RWPE1 (cell line): ENCODE measurements at regions not wholly inside any gene's neighbourhood (a gene's known extent, or its start where the extent isn't known, plus 50 kb on each side); places are given as distances from the start of the nearest gene placed in this dataset.

Experiments
- CTCF ChIA-PET: fragments of 350-600 bp; sonication (Branson Sonifier 250); formaldehyde crosslinking; extraction: SDS; loops from one replicate; lab custom pipeline; 2021; lab: Yijun Ruan, JAX
- POLR2A ChIA-PET: fragments of 400-600 bp; formaldehyde crosslinking; extraction: SDS; loops from one replicate; lab custom pipeline; 2020; ENCODE audit warnings: antibody characterized with exemption; ENCODE audit not compliant: low non-redundant PET; lab: Yijun Ruan, JAX
- DNase-seq: peaks from one replicate; pipeline ENCODE4 v3.0.0; 2012; ENCODE audit warnings: low spot score
- H3K27ac ChIP-seq: fragments of 450-650 bp; 2 replicates; pipeline ENCODE4 v1.5.1; 2017
- TF ChIP-seq, protein P1 (sequence below): fragments of 450-650 bp; conservative IDR thresholded peaks from 2 replicates; pipeline ENCODE4 v1.5.1; 2017; ENCODE audit warnings: low read depth, mild to moderate bottlenecking

DNA sequence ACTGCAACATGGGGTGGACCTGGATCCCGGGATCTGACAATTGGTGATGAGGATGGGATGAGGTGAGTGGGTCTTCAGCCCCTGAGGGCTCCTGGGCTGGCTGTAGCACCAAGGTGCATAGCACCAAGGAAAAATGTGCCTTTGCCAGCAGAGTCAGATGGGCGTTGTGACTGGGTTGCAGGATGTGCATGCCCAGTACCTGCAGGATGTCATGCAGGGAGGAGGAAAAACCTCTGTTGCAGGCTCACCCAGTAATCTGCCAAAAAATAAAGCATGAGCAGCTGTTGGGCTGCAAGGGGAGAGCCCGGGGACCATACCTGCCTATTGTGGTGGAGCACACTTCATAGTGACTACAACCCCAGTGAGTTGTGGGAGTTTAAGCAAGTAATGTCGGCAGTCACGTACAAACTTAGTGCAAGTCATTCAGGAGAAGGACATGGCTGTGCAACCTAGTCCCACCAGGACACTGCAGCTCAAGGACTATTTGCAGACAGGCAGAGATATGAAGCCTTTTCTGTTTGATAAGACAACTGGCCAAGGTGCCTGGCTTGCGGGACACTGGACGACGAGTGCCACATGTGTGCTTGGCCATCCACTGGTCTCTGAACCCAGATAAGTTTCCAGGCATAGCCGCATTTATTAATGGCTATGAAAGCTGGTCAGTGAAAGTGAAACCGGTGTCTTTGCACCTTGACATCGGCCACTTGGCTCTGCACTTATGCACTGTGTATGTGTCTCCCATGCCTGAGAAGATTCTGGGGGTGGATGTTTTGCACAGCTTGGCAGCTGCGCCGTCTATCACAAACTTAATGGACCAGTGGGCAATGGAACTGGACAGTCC is 499.8 kb downstream of the KCNJ2 start:
- CTCF ChIA-PET: interaction anchor here (0.5 kb wide), 1 partner anchor 167 kb away, joined by 3 read pairs; no protein-coding TSS in a partner anchor
- TF ChIP-seq, protein P1, sequence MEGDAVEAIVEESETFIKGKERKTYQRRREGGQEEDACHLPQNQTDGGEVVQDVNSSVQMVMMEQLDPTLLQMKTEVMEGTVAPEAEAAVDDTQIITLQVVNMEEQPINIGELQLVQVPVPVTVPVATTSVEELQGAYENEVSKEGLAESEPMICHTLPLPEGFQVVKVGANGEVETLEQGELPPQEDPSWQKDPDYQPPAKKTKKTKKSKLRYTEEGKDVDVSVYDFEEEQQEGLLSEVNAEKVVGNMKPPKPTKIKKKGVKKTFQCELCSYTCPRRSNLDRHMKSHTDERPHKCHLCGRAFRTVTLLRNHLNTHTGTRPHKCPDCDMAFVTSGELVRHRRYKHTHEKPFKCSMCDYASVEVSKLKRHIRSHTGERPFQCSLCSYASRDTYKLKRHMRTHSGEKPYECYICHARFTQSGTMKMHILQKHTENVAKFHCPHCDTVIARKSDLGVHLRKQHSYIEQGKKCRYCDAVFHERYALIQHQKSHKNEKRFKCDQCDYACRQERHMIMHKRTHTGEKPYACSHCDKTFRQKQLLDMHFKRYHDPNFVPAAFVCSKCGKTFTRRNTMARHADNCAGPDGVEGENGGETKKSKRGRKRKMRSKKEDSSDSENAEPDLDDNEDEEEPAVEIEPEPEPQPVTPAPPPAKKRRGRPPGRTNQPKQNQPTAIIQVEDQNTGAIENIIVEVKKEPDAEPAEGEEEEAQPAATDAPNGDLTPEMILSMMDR: no peak
- no peak overlapping the region for H3K27ac ChIP-seq
- DNase-seq: no peak
- POLR2A ChIA-PET: no interaction called here

DNA sequence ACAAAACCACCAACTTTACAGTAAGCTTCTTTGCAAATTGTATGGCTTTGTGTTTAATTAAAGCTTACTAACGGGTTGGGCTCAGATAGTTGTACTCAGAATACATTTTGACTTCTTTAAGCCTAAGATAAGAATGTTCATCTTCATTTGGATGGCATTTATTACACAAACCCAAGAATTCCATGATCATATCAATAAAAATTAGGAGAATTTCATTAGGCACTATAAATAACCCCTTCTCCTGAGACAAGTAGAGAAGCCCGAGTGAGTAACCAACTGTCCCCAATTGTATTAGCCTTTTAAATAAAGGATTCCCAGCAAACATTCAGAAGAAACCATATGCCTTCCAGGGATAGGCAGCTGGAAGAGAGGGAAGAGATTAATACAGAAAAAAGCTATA is 504.7 kb downstream of the KCNJ2 start:
- no peak for DNase-seq
- TF ChIP-seq, protein P1: no peak
- H3K27ac ChIP-seq: no peak overlapping the region
- POLR2A ChIA-PET: no interaction called here
- CTCF ChIA-PET: no interaction called here

- DNase-seq: no peak
- CTCF ChIA-PET: interaction anchor here (0.7 kb wide), 1 partner anchor 28 kb away, joined by 3 read pairs; no protein-coding TSS in a partner anchor
- POLR2A ChIA-PET: no interaction called here
- TF ChIP-seq, protein P1: no peak
- H3K27ac ChIP-seq: no peak overlapping the region
Observed at GRCh38 chr17:70675070-70675590, 505.8 kb downstream of the KCNJ2 start.

- no peak for DNase-seq
- POLR2A ChIA-PET: no interaction called here
- no peak overlapping the region for H3K27ac ChIP-seq
- TF ChIP-seq, protein P1: no peak
- CTCF ChIA-PET: no interaction called here
Observed at GRCh38 chr17:70677783-70678647, 508.7 kb downstream of the KCNJ2 start.

DNA sequence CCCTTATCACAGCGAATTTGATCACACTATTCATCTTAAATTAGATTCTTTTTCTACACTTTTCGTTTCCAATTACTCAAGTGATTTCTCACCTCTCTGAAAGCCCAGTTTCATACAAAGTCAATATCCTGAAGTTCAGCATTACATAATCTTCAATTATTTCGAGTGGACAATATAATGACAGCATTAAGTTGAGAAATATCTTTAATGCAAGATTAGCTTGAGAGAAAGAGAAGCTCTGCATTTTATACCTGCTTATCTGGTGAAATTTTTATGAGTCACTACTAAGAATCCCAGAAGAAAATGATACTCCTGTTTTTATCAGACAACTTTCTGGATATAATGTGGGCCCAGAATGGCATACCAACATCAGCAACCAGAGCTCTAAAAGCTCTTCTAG is 509.6 kb downstream of the KCNJ2 start:
- no peak for DNase-seq
- POLR2A ChIA-PET: no interaction called here
- CTCF ChIA-PET: no interaction called here
- H3K27ac ChIP-seq: no peak overlapping the region
- TF ChIP-seq, protein P1: no peak

DNA sequence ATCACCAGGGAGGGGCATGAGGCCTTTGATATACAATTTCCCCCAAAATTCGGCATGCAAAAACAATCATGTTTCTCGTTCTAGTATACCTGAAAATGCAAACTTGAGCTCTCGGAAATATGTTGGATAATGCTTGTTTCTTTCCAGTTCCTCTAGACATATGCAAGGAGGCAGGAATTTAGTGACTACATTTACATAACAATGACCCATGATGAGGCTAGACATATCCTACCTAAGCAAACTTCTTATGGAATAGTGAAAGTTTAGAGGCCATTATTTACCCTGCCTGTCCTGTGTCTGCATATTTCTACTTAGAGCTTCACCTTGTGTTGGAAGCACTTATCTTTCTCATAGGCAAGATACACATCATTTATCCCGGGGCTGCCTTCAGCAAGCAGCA is 514.6 kb downstream of the KCNJ2 start:
- TF ChIP-seq, protein P1: no peak
- DNase-seq: no peak
- no peak overlapping the region for H3K27ac ChIP-seq
- POLR2A ChIA-PET: no interaction called here
- CTCF ChIA-PET: no interaction called here
